ENCODE measurements at regions not wholly inside any gene's neighbourhood (a gene's known extent, or its start where the extent isn't known, plus 50 kb on each side); places are given as distances from the start of the nearest gene placed in this dataset.

DNA sequence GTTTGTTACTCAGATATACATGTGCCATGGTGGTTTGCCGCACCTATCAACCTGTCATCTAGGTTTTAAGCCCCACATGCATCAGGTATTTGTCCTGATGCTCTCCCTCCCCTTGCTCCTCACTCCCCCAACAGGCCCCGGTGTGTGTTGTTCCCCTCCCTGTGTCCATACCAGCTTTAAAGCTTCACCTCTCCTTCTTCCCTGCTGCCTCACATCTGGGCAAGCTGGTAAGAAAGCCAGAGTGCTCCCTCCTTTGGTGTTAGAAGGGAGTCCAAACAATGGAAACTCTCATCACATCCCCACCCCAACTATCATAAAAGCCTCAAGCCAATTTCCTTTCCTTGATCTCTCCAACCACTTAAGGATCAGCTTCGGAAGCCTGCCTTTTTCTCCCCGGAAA, 1115.6 kb upstream of the GOT2 start:
- no peak for TF ChIP-seq POLR2A (IDR thresholded peaks at IDR 0.05)
- TF ChIP-seq, protein P1, sequence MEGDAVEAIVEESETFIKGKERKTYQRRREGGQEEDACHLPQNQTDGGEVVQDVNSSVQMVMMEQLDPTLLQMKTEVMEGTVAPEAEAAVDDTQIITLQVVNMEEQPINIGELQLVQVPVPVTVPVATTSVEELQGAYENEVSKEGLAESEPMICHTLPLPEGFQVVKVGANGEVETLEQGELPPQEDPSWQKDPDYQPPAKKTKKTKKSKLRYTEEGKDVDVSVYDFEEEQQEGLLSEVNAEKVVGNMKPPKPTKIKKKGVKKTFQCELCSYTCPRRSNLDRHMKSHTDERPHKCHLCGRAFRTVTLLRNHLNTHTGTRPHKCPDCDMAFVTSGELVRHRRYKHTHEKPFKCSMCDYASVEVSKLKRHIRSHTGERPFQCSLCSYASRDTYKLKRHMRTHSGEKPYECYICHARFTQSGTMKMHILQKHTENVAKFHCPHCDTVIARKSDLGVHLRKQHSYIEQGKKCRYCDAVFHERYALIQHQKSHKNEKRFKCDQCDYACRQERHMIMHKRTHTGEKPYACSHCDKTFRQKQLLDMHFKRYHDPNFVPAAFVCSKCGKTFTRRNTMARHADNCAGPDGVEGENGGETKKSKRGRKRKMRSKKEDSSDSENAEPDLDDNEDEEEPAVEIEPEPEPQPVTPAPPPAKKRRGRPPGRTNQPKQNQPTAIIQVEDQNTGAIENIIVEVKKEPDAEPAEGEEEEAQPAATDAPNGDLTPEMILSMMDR (IDR thresholded peaks at IDR 0.05) = no peak
